ENCODE measurements at regions not wholly inside any gene's neighbourhood (a gene's known extent, or its start where the extent isn't known, plus 50 kb on each side); places are given as distances from the start of the nearest gene placed in this dataset.

DNA sequence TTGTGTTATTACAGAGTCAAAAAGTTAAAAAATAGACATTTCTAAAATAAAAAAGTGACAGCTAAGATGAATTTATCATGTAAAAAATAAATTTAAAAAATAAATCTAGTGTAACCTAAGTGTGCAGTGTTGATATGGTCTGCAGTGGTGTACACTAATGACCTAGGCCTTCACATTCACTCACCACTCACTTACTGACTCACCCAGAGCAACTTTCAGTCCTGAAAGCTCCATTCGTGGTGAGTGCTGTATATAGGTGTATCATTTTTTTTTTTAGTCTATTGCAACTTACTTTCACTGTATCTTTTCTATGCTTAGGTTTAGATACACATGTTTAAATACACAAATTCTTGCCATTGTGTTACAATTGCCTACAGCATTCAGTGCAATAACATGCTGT lies 459.4 kb upstream of the ROBO1 start:
- DNase-seq (ENCODE audit: low spot score): no peak

DNA sequence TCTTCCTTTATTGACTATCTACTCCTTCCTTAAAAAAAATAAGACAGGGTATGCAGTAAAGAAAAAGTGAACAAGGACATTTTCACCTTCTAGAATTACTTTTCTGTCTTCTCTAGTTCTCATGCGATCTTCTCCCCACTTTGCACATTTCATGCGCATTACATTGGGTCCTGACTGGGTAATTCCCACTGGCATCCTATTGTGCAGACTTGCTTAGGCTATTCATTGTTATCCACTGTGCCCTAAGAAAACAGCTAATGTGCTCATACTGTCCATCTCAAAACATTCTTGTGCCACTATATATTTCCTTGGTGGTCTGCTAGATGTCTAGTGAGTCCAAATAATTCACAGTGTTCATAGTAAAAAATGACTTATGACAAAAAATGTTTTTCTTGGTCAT lies 447.4 kb upstream of the ROBO1 start:
- no peak for DNase-seq (ENCODE audit: low spot score)

DNA sequence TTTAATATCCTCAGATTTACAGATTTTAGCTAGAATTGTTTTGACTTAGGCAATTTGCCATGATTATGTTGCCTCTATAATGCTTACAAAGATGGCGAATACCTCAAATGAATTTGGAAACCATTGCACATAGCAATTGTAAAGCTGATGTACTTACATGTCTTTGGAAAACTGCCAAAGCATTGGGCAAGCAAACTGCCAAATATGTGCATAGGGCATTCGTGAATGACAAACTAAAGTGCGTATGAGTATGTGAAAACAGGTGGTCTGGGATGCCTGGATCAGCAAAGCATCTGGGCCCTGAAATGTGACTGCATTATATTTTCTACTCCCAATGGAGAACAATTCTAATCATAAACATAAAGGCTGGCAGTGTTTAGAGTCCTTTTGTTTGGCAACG lies 445.3 kb upstream of the ROBO1 start:
- no peak for DNase-seq (ENCODE audit: low spot score)

DNA sequence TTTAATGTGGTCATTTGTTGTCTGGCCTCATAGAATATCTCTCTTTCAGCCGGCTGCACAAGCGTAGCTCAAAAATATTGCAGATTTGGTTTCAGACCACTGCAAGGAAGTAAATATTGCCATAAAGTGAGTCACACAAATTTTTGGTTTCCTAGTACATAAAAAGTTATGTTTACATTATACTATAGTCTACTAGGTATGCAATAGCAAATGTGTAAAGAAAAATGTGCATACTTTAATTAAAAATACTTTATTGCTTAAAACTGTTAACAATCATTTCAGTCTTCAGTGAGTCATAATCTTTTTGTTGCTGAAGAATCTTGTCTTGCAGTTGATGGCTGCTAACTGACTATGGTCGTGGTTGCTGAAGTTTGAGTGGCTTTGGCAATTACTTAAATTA lies 425.1 kb upstream of the ROBO1 start:
- DNase-seq (ENCODE audit: low spot score): no peak

DNA sequence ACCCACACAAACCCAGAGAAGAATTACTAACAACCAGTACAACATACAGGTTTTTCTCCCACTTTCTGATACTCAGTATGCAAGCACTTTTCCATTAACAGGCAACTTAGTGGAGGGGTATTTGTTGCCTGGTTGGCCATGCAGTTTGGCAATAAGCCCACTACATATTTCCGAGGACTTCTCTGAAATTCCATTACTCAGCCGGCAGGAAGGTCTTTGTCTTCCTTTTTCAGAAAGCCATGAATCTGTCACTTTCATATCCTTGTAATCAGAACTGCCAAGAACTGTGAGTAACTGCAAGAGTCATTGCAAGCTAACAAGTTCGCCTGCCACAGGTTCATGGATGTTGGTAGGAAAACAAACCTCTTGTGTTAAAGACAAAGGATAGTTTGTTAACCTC lies 422.3 kb upstream of the ROBO1 start:
- no peak for DNase-seq (ENCODE audit: low spot score)

DNA sequence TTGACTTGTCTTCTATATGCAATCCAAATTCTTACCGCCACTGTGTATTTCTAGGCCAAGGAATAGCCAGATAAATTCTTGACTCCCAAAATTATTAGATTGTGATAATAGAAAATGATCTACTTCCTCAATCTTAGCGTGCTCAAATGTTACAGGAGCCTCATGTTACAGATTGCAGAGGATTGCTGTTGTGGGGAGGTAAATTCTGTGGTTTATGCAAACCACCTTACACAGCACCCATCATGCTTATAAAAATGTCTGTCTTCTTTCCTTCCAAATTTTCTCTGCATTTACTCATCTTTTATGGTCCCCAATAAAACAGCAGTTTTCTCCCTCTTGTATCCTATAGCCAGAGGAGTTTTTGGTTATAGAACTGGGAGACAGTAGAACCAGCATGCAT lies 420.2 kb upstream of the ROBO1 start:
- DNase-seq (ENCODE audit: low spot score): no peak

DNA sequence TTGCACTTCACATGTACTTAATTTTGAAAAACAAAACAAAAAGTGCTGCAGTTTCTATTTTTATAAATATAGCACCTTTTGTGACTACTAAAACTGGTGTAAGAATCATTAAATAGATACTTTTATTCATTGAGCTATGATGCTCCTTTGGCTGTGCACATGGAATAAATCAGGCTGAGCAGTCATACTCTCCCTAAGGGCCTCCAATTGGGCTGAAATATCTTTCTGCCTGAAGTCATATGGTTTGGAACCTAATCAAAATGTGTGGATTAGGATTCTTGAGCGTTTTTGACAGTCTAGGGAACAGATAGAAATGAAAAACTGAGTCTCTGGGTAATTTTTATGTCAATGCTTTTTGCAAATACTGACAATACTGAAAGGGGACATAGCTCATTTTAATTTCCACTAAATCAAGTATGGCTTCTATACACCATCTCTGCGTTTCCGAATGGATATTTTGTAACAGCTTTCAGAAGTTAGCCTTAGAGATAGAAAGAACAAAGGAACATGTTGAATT lies 392.2 kb upstream of the ROBO1 start:
- no peak for DNase-seq (ENCODE audit: low spot score)

DNA sequence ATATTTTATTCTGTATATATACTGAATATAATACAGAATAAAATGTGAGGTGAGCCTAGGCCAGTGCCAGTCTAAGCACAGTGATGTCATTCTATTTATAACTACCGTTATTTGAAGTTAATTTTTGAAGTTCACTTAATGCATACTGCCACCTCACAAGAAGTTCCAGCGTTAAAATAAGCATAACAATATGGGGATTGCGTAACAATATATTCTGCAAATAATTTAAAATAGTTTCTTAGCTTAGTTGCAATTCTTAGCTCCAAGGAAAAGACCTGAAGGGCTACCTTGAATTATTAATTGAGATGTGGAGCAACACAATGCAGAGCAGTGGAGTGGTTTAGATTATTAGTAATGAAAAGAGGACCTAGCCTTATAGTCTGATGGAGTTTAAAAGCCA lies 390.5 kb upstream of the ROBO1 start:
- no peak for DNase-seq (ENCODE audit: low spot score)

DNA sequence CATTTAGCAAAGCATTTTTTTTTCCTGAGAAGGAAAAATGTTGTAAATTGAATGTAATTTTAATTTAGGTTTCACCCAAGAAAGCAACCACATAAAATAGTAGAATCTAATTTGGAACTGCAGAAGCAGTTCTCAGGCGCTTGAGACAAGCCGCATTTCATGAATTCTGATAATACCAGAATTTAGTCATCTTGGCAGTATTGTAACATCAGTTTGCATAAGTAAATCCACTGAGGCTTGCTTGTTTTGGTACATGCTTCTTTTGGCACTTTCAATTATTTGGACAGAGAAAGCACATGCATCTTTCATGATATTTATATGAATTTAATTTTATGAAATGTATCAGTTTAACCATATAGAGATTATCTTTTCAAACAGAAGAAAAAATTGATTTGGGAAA lies 389.7 kb upstream of the ROBO1 start:
- DNase-seq (ENCODE audit: low spot score): no peak

DNA sequence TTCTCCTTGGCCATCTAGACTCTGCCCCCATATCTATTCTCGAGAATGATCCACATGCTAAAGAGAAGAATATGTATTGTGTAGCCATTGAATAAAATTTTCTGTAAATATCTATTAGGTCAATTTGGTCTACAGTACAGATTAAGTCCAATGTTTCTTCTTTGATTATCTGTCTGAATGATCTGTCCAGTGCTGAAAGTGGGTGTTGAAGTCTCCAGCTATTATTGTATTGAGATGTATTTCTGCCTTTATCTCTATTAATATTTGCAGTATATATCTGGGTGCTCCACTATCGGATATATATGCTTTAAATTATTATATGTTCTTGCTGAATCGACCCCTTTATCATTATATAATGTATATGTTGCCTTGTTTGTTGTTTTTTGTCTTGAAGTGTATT lies 384.9 kb upstream of the ROBO1 start:
- no peak for DNase-seq (ENCODE audit: low spot score)

DNA sequence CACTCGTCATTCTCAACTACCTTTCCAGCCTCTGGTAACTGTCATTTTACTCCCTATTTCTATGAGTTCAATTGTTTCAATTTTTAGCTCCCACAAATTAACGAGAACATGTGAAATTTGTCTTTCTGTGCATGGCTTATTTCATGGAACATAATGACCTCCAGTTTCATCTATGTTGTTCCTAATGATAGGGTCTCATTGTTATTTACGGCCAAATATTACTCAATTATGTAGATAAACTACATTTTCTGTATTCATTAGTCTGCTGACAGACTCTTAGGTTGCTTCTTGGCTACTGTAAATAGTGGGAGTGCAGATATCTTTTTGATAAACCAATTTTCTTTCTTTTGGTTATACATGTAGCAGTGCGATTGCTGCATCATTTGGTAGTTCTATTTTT lies 374.9 kb upstream of the ROBO1 start:
- DNase-seq (ENCODE audit: low spot score): no peak

DNA sequence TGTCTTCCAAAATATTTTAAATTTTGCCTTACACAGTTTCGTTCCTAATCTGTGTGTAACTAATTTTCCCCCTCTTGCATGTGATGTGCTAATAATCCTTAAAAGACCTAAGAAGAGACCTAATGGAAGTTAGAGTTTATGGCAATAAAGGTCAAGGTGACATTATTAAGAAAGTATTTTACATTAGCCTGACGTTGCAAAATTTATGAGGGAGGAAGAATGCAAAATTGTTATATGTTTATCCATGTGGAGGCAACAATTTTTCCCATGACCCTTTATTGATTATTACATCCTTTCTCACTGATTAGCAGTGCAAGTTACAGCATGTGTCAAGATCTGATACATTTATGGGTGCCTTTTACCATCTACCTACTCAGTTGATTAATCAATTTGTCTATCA lies 373.8 kb upstream of the ROBO1 start:
- no peak for DNase-seq (ENCODE audit: low spot score)

DNA sequence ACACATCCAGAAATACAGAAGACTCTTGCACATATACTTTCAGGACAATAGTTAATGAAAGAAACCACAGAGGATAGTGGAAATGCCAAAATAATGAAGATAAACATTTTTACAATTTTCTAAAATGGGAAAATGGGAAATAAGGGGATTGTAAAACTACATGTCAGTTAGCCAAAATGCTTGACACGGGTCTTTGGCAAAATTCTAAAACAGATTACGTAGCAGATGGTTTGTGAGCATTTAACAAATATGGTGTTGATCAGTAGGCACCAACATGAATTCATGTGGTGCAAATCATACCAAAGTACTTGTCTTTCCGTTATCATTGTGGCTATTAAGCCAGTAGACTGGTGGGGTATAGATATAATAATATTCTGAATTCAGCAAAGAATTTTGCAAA lies 348.5 kb upstream of the ROBO1 start:
- DNase-seq (ENCODE audit: low spot score): no peak

DNA sequence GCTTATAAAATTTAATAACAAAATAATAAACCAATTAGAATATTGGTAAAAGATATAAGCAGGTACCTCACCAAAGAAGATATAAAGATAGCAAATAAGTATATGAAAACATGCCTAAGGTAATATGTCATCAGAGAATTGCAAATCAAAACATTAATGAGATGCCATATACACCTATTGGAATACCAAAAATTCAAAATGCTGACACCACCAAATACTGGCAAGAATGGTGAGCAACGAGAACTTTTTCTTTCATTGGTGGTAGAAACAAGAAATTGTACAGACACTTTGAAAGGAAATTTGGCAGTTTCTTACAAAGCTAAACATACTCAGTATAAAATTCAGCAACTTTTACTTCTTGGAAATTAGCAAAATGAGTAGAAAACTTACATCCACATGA lies 346.9 kb upstream of the ROBO1 start:
- no peak for DNase-seq (ENCODE audit: low spot score)

DNA sequence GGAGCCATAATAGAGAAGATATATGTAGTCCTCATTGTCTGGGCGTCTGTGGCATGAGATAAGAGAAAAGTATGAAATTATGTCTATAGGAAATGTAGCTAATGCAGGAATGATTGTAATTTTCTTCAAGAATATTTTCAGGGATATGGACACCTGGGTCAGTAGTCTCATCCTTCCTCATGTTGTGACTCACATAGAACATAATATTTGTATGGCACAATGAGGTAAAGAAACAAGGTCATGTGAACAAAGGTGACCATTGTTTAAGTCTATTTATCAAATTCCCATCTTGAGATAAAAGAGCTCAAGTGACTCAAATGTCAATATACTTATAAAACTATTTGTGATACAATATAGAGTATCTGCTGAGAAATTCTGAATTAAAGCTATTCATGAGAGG lies 345.5 kb upstream of the ROBO1 start:
- DNase-seq (ENCODE audit: low spot score): no peak

DNA sequence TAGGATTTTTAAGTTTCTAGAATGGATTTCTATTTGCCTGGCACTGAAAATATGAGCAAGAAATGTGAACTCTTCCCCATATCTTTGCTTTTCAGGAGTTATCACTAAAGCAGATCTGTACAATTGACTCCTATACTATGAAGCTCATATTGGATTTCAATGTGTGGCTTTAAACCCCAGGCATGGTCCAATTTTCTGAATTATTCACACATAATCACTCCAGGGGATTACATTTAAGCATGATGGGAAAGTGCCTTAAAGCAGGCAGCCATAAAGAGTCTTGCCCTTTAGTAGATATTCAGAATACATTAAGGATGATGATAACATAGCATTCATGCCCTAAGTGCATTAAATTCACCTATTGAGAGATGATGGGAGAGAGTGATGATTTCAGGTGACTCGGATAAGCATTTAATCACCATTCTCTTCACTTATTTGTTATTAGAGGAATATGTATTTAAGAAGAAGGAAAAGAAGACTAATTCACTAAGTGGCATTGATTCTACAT lies 331.8 kb upstream of the ROBO1 start:
- DNase-seq (ENCODE audit: low spot score): no peak

DNA sequence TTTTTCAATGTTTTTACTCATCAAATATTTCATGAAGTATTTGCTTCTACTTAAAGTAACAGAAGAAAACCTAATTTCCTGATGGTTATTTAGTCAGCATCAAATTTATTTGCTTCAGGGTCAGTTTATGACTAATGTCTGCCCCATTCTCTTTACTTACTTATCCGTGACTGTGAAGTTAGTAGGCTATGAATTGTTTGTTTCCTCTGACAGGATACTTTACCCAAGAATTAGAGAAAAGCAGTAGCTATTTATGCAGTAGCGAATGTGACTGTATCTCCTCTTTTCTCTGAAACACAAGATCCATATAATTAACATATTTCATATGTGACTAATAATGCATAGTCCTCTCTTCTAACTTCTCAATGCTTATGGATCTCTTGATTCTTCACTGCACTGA lies 329.9 kb upstream of the ROBO1 start:
- no peak for DNase-seq (ENCODE audit: low spot score)

DNA sequence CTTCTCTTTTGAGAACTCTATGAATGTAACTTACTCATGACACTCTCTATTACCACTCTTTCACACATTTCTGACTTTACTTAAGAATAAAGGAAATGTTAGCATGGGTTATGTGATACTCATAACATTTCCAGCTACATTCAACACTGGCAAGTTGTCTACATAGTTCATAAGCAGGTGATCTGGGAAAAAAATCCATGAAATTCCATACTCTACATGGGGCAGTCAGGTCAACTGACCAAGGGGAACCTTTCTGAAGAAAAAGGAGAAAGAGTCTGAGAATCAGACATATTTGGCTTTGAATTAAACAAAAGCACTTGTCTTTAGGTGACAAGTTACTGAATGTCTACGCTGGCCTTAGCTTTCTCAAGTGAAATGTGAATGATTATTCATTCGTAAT lies 329.1 kb upstream of the ROBO1 start:
- no peak for DNase-seq (ENCODE audit: low spot score)

DNA sequence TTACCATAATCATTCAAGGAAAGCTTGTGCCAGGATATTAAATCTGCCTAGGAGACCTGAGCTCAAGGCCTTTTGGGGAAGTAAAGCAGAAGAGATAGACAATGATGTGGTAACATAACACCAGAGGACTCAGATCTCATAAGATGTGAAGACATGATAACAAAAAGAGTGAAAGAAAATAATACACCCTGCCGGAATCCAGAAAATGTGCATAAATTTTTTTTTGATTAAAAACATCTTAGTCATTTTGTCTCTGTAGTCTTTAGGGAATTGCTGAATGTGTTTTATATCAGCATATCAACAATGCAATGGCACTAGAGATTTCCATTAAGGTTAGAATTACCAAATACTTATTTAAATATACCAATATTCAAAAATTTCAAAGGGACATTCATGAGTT lies 326.8 kb upstream of the ROBO1 start:
- DNase-seq (ENCODE audit: low spot score): no peak

DNA sequence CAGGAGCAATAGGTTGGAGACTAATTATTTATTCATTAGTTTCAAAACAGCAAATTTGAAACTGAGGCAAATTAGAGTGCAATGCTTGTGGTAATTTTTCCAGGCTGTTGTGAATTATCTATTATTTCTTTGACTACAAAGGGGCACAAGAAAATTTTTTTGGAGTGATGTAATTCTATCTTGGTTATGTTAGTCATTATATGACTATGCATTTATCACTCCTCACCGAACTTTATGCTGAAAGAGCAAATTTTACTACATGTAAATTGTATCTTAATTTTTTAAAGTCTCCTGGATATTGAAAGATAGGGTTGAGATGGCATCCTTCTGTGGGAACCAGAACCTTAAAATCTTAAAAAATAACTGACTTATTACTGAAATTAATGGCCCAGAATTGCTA lies 320.0 kb upstream of the ROBO1 start:
- no peak for DNase-seq (ENCODE audit: low spot score)

DNA sequence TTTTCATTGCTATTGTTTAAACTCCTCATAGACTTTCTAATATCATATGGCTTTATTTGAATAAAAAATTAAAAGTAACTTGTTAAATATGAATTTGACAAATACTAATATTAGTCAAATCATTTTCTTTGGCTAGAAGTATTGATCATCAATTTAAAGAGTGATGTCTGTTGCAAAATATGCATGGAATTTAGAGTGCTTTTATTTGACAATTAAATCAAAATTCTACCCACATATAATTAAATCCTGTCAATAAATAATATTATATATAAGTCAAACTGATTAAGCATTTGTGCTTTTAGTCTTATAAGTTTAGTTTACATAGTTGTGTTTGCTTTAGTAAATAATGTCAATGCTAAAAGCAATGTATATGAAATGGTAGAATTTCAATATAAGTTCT lies 318.6 kb upstream of the ROBO1 start:
- no peak for DNase-seq (ENCODE audit: low spot score)

DNA sequence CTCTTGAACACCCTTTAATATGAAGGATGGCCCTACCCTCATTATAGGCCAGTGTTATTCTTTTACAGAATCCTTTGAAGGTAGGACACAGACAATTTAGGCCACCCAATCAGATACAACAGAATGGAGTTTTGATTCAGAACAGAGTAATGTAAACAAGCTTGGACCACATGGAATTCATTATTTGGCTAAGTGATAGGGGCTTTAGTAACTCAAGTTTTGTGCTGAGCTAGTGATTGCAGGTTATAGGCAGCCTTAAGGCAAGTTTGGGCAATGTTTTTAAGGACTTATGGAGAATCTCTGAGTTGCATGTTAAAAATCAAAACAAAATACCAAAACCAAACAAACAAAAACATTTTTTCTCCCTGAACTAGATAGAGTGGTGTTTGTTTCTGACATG lies 312.1 kb upstream of the ROBO1 start:
- DNase-seq (ENCODE audit: low spot score): no peak

DNA sequence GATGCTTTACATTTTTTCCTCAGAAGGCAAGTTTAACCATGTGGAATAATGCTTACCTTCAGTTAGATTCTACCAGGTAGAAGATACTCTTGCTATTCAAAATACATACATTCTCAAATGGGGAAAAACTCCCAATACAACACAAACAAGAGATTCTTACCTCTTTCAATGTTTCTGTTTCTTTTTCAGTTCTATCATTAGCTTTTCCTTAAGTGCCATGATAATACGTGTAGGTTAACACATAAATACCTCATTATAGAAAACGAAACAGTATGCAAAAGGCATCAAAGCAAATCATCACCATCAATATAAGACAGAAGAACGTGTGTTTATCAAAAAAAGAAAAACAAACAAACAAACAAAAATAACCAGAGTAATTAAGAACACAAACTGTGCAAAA lies 300.7 kb upstream of the ROBO1 start:
- no peak for DNase-seq (ENCODE audit: low spot score)

DNA sequence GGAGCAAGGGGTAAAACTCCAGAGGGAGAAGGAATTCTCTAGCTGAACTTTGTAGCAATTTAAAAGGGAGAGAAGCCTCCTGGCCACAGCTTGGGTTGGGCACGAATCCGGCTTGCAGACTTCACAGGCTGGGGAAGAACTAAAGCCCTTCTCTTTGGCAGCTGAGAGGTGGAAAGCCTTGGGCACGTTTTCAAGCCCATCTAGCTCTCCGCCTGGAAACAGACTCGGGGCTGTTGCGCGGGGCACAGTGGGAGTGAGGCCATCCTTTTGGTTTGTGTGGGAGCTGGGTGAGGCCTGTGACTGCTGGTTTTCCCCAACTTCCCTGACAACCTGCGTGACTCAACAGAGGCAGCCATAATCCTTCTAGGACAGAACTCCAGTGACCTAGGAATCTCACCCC lies 295.7 kb upstream of the ROBO1 start:
- DNase-seq (ENCODE audit: low spot score): no peak

DNA sequence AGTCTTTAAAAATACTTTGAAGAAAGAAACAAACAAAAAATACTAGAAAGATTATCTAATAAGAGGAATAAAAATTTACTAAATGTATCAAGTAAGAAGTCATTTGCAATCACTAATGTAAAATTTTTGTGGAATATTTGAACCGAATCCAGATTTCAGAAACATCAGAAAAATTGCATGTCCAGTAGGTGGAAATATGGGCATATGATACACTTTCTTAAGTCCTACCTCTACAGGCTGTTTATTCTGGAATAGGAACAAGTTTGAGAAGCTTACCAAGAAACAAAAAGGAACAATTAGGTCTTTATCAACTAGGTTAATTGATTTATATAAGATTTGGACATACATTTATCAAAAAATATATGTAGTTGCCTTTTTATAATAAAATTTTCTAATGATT lies 292.9 kb upstream of the ROBO1 start:
- no peak for DNase-seq (ENCODE audit: low spot score)

Data from HT-29 (cell line).